Ectodermal cell (in vitro differentiated cells): ENCODE measurements at regions not wholly inside any gene's neighbourhood (a gene's known extent, or its start where the extent isn't known, plus 50 kb on each side); places are given as distances from the start of the nearest gene placed in this dataset.

Experiments
- H3K27ac ChIP-seq: 2 replicates; pipeline ENCODE4 v1.7.0; 2013; ENCODE audit warnings: mild to moderate bottlenecking, low read depth, low read length; ENCODE audit not compliant: insufficient read depth, poor library complexity, severe bottlenecking
- H3K27me3 ChIP-seq: 2 replicates; pipeline ENCODE4 v1.7.0; 2013; ENCODE audit warnings: mild to moderate bottlenecking, low read length; ENCODE audit not compliant: insufficient read depth, control insufficient read depth, poor library complexity, severe bottlenecking
- H3K36me3 ChIP-seq: one replicate; pipeline ENCODE4 v1.7.0; 2013; ENCODE audit warnings: low read length; ENCODE audit not compliant: control insufficient read depth, insufficient read depth
- H3K4me1 ChIP-seq: one replicate; pipeline ENCODE4 v1.7.0; 2013; ENCODE audit warnings: low read length; ENCODE audit not compliant: control insufficient read depth, insufficient read depth
- H3K4me3 ChIP-seq: 2 replicates; pipeline ENCODE4 v1.7.0; 2013; ENCODE audit warnings: low read depth, low read length, control low read depth; ENCODE audit not compliant: insufficient read depth
- H3K9me3 ChIP-seq: 2 replicates; pipeline ENCODE4 v1.7.0; 2013; ENCODE audit warnings: mild to moderate bottlenecking, low read length, moderate library complexity; ENCODE audit not compliant: control insufficient read depth
- WGBS, 2 experiments: methylation state at CpG; one replicate each; pipeline ENCODE4 v1.1.7; 2013; ENCODE audit warnings: missing lambda C conversion rate in 2 of 2; 5-methylcytosine and 5-hydroxymethylcytosine counted together

DNA sequence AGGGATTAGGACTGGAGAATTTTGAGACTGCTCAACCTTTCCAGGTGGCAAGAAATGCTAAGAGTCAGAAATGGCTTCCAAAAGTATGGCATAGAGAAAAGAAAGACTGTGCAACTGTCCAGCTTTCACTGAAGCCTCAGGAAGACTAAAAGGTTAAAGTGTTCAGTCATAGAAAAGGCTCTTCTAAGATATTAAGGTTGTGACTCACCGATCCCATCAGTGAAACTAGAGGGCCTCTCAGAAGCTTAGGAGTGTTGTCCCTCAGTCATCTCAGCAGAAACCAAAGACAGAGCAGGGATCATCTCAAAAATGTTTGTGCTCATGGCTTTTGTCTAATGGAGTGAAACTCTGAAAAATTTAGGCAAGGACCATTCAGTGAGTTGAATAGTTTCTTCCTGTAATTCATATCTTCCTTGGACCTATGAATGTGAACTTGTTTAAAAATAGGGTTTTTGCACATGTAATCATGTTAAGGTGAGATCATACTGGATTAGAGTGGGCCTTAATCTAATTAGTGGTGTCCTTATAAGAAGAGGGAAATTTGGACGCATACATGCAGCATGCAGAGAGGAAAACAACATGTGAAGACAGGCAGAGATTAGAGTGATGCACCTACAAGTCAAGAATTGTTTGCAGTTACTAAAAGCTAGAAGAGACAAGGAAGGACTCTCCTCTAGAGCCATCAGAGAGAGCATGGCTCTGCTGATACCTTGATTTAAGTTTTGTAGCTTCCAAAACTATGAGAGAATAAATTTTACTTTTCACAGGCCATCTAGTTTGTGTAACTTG is 71.3 kb downstream of the RPE65 start:
- Histone ChIP-seq H3K27ac (no peak overlapping the region), H3K9me3 (no peaks in the 10 kb centered on the region), H3K27me3 (no peaks in the 10 kb centered on the region), H3K4me3 (no peak overlapping the region), H3K4me1 (no peaks in the 10 kb centered on the region), H3K36me3 (no peaks in the 10 kb centered on the region)
- 93 to 97% methylated on average over 2 of the region's 2 CpGs for WGBS, 2 experiments

DNA sequence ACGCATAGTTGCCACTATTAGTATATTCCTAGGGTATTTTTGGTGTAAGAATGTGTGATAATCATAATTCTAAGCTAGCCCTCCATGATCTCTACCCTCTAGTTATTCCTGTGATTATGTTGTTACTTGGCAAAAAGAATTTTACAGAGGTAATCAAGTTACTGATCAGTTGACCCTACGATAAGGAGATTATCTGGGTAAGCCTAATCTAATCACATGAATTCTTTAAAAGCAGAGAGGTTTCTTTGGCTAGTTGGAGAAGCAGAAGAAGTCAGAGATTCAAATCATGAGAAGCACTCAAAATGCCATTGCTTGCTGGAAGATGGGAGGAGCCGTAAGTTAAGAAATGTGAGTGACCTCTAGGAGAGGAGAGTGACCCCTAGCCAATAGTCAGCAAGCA is 72.7 kb downstream of the RPE65 start:
- Histone ChIP-seq H3K27ac (no peak overlapping the region), H3K9me3 (no peaks in the 10 kb centered on the region), H3K36me3 (no peaks in the 10 kb centered on the region), H3K4me3 (no peak overlapping the region), H3K4me1 (no peaks in the 10 kb centered on the region), H3K27me3 (no peaks in the 10 kb centered on the region)
- WGBS, 2 experiments, result 83 to 86% methylated on average over 2 to 3 of the region's 3 CpGs

DNA sequence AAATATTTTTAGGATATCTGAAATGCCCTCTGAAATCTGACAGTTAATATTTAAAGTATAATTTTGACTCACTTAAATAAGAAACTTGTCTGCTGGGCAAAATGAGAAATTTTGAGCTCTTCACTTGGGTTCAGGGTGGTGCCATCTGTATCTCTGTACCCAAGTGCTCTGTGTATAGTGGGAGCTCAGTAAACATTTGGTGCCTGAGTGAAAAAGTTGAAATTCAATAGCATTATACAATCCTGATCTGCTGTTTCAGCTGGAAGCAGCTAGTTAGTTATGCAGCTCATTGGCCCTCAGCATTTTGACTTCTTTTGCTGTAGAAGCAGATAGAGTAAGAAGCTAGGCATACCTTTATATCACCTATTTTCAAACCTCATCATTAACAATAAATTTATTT is 73.3 kb downstream of the RPE65 start:
- no peak overlapping the region for H3K27ac ChIP-seq
- H3K4me1 ChIP-seq, result no peaks in the 10 kb centered on the region
- no peaks in the 10 kb centered on the region for H3K9me3 ChIP-seq
- no peaks in the 10 kb centered on the region for H3K27me3 ChIP-seq
- no peak overlapping the region for H3K4me3 ChIP-seq
- no peaks in the 10 kb centered on the region for H3K36me3 ChIP-seq

DNA sequence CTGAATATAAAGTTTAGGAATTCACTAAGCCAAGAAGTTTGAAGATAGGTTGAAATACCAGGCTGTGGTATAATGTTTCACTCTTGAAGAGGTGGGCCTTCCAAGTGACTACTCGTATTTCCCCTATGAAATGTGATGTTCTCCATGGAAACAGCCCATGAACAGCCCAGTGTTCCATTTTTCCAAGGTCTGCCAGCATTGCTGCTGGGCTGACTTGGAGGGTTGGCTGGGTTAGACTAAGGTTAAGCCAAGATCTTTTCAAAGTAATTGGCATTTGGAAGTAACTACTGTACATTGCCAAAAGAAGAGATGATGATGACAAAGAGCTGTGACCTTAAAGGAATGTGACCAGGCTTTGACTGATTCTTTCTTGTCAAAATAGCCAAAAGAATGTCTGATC is 73.8 kb downstream of the RPE65 start:
- H3K4me3 ChIP-seq, result no peak overlapping the region
- H3K27me3 ChIP-seq, result no peaks in the 10 kb centered on the region
- no peaks in the 10 kb centered on the region for H3K4me1 ChIP-seq
- H3K9me3 ChIP-seq, result no peaks in the 10 kb centered on the region
- 73 to 91% methylated on average over 1 of the region's 1 CpG for WGBS, 2 experiments
- no peak overlapping the region for H3K27ac ChIP-seq
- H3K36me3 ChIP-seq, result no peaks in the 10 kb centered on the region

DNA sequence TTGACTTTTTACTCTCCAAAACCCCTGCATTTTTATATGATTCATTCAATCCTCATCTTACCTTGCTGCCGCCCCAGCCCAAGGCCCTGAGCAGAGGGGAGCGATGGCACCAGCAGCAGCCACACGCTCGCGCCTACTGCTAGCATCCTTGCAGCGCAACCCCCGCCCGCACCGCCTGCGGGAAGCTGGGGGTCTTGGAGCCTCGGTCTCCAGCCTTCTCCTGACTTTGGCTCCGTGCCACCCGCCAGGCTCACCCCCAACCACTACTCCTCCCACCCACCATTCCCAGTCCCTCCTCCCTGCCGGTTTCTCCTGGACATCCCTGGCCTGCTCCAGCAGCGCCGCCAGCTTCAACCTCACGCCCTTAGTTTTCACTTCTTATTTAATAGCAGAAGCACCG is 76.6 kb downstream of the RPE65 start:
- Histone ChIP-seq H3K4me1 (no peaks in the 10 kb centered on the region), H3K36me3 (no peaks in the 10 kb centered on the region), H3K27me3 (no peaks in the 10 kb centered on the region), H3K9me3 (no peaks in the 10 kb centered on the region), H3K27ac (no peak overlapping the region), H3K4me3 (no peak overlapping the region)
- WGBS, 2 experiments, result 95 to 96% methylated on average over 18 of the region's 18 CpGs

DNA sequence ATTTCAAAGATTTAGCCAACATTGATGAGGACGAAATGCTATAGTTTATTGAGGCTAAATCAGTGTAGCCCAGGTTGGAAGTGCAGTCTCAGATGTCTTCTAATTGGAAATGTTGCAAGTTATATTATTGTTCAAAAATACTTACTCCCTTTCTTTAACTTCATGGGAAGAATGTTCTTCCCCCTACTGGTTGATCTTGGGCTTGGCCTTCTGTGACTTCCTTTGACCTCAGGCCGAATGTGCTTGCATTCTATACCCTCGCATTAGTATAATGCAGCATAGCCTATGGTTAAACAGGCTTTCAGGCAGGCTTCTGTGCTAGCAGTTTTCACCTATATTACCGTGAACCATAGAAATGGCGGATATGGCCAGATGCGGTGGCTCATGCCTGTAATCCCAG is 77.3 kb downstream of the RPE65 start:
- Histone ChIP-seq H3K27me3 (no peaks in the 10 kb centered on the region), H3K9me3 (no peaks in the 10 kb centered on the region), H3K27ac (no peak overlapping the region), H3K4me1 (no peaks in the 10 kb centered on the region), H3K4me3 (no peak overlapping the region), H3K36me3 (no peaks in the 10 kb centered on the region)
- WGBS, 2 experiments, result 93 to 95% methylated on average over 5 to 6 of the region's 6 CpGs

DNA sequence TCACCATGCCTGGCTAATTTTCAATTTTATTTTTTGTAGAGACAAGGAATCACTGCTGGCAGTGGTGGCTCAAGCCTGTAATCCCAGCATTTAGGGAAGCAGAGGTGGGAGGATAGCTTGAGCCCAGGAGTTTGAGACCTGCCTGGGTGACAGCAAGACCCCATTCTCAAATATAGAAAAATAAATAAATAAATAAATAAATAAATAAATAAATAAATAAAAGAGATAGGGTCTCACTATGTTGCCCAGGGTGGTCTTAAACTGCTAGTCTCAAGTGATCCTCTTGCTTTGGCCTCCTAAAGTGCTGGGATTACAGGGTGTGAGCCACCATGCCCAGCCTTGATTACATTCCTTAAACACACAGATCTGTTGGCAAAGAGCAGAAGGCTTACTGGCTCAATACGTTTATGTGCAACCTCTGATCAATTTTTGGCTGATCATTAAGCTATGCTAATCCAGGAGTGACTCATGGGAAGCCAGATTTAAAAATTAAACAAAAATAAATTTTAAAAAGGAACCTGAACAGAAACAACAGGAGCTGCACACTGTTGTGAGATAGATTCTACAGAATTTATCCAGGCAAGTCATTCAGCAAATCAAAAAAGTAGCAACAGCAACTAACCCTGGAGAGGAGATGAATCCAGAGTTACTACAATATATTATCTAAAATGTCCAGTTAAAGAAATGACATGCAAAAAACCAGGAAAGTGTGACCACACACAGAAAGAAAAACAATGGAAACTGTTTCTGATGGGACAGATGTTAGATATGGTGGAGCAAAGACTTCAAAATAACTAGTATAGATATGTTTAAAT is 79.4 kb downstream of the RPE65 start:
- no peak overlapping the region for H3K4me3 ChIP-seq
- 91 to 100% methylated on average over 1 of the region's 1 CpG for WGBS, 2 experiments
- H3K36me3 ChIP-seq, result no peaks in the 10 kb centered on the region
- no peaks in the 10 kb centered on the region for H3K4me1 ChIP-seq
- H3K9me3 ChIP-seq, result no peaks in the 10 kb centered on the region
- H3K27me3 ChIP-seq, result no peaks in the 10 kb centered on the region
- no peak overlapping the region for H3K27ac ChIP-seq

DNA sequence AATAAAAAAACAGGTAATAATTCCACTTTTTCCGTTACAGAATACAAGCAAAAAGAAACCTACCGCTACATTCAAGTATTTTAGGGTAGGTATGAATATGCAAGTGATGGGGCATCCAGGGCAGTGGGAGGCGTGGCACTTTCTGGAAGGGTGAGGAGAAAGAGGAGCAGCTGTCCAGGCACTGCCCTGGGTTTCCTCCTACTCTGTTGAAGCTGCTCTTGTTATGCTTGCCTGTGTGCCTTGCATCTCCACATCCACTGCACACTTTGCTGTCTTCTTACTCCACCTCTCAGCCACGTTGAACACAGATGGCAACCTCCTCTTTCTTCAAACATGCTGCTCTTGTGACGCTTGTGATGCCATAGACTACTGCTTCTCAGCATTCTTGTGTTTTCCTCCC is 83.2 kb downstream of the RPE65 start:
- Histone ChIP-seq H3K27ac (no peak overlapping the region), H3K4me1 (no peaks in the 10 kb centered on the region), H3K36me3 (no peaks in the 10 kb centered on the region), H3K4me3 (no peak overlapping the region), H3K9me3 (no peaks in the 10 kb centered on the region), H3K27me3 (no peaks in the 10 kb centered on the region)
- 88 to 94% methylated on average over 4 to 5 of the region's 5 CpGs for WGBS, 2 experiments

DNA sequence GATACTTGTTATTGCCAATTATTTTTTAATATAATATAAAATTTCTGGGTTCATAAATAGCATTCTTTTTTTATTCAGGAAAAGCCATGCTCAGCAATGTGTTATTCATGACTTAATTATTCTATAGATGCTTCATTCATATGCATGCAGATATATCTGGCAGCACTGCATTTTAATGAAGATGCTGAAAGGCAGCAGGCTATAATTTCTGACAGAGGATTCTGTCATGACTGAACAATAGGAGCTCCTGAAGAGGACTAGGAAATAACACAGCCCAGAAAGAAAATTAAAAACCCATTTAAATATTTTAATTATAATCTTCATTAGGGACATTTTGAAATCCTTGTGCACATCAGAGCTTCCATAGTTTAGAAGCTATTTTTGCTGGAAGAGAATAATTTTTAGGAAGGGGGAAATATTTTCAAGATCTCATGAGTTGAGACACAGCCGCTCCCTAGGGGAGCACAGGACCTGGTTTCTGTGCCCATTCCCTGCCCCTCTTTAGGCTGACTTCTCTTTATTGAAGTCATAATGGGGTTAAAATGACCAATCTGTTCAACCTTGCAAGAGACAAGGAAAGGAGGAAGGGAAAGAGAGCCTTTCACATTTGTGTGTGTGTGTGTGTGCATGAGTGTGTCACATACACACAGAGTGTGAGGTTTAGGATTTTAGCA is 83.9 kb downstream of the RPE65 start:
- Histone ChIP-seq H3K27me3 (no peaks in the 10 kb centered on the region), H3K27ac (no peak overlapping the region), H3K36me3 (no peaks in the 10 kb centered on the region), H3K4me3 (no peak overlapping the region), H3K4me1 (no peaks in the 10 kb centered on the region), H3K9me3 (no peaks in the 10 kb centered on the region)
- WGBS, 2 experiments, result 94 to 100% methylated on average over 1 of the region's 1 CpG

DNA sequence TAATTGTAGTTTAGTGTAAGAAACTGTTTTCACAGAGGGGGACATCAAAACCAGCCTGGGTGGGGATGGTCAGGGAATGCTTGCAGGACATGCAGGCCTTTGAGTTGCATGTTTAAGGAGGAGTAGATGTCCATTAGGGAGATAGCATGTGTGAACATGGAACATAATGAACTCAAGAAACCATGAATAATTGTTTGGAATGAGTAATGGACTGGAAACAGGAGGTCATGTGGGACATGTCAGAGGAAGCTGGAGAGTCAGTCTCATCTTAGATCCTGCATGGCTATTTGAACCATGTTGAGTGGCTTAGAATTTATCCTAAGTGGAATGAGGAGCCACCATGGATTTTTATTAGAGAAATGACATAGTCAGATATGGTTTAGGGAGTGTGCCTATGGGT is 86.4 kb downstream of the RPE65 start:
- Histone ChIP-seq H3K27me3 (no peaks in the 10 kb centered on the region), H3K4me1 (no peaks in the 10 kb centered on the region), H3K36me3 (no peaks in the 10 kb centered on the region), H3K27ac (no peak overlapping the region), H3K9me3 (no peaks in the 10 kb centered on the region), H3K4me3 (no peak overlapping the region)
